ENCODE measurements at regions not wholly inside any gene's neighbourhood (a gene's known extent, or its start where the extent isn't known, plus 50 kb on each side); places are given as distances from the start of the nearest gene placed in this dataset.

GRCh38 chr3:23741036-23741706, 64.6 kb upstream of the UBE2E1 start:
- Mint-ChIP-seq H3K4me3 (no peak overlapping the region), H3K27ac (no peak overlapping the region), H3K9me3 (no peaks in the 10 kb centered on the region), H3K27me3 (ENCODE audit: low read depth, poor library complexity) (peaks cover 54% of the 10 kb centered on the region), H3K4me1 (peaks cover 36% of the 10 kb centered on the region), H3K36me3 (ENCODE audit: low read depth) (no peaks in the 10 kb centered on the region)
- DNase-seq = no peak
- TF ChIP-seq CTCF (IDR thresholded peaks at IDR 0.05) = no peak

GRCh38 chr3:23743141-23743784, 62.5 kb upstream of the UBE2E1 start:
- peaks cover 47% of the 10 kb centered on the region for H3K4me1 Mint-ChIP-seq
- DNase-seq = peak; percentile 62
- H3K27me3 Mint-ChIP-seq (ENCODE audit: low read depth, poor library complexity) = peaks cover 45% of the 10 kb centered on the region
- no peak overlapping the region for H3K27ac Mint-ChIP-seq
- no peaks in the 10 kb centered on the region for H3K9me3 Mint-ChIP-seq
- TF ChIP-seq CTCF (IDR thresholded peaks at IDR 0.05) = peak; percentile 23
- H3K4me3 Mint-ChIP-seq = peak overlapping the region; percentile 66
- no peaks in the 10 kb centered on the region for H3K36me3 Mint-ChIP-seq (ENCODE audit: low read depth)

GRCh38 chr3:23746441-23746840, 59.3 kb upstream of the UBE2E1 start:
- TF ChIP-seq CTCF (IDR thresholded peaks at IDR 0.05) = no peak
- peaks cover 56% of the 10 kb centered on the region for H3K4me1 Mint-ChIP-seq
- no peaks in the 10 kb centered on the region for H3K9me3 Mint-ChIP-seq
- H3K27ac Mint-ChIP-seq = no peak overlapping the region
- H3K27me3 Mint-ChIP-seq (ENCODE audit: low read depth, poor library complexity) = peaks cover 38% of the 10 kb centered on the region
- H3K4me3 Mint-ChIP-seq = no peak overlapping the region
- no peak for DNase-seq
- H3K36me3 Mint-ChIP-seq (ENCODE audit: low read depth) = no peaks in the 10 kb centered on the region

- no peak for DNase-seq
- H3K27ac Mint-ChIP-seq = no peak overlapping the region
- H3K4me1 Mint-ChIP-seq = peaks cover 62% of the 10 kb centered on the region
- no peaks in the 10 kb centered on the region for H3K9me3 Mint-ChIP-seq
- no peak overlapping the region for H3K4me3 Mint-ChIP-seq
- H3K27me3 Mint-ChIP-seq (ENCODE audit: low read depth, poor library complexity) = peaks cover 24% of the 10 kb centered on the region
- no peak for TF ChIP-seq CTCF (IDR thresholded peaks at IDR 0.05)
- H3K36me3 Mint-ChIP-seq (ENCODE audit: low read depth) = no peaks in the 10 kb centered on the region
These were observed 57.9 kb upstream of the UBE2E1 start for GRCh38 chr3:23747841-23748240.

- no peaks in the 10 kb centered on the region for H3K9me3 Mint-ChIP-seq
- no peaks in the 10 kb centered on the region for H3K36me3 Mint-ChIP-seq (ENCODE audit: low read depth)
- TF ChIP-seq CTCF (IDR thresholded peaks at IDR 0.05) = no peak
- peak overlapping the region; percentile 81 for H3K27ac Mint-ChIP-seq
- no peak for DNase-seq
- H3K4me1 Mint-ChIP-seq = peaks cover 55% of the 10 kb centered on the region
- H3K27me3 Mint-ChIP-seq (ENCODE audit: low read depth, poor library complexity) = peaks cover 17% of the 10 kb centered on the region
- H3K4me3 Mint-ChIP-seq = no peak overlapping the region
These were observed 57.2 kb upstream of the UBE2E1 start for GRCh38 chr3:23748398-23749110.

Measured in nephron progenitor cell (in vitro differentiated cells).